Jurkat, Clone E6-1 (cell line): ENCODE measurements at regions not wholly inside any gene's neighbourhood (a gene's known extent, or its start where the extent isn't known, plus 50 kb on each side); places are given as distances from the start of the nearest gene placed in this dataset.

Experiments
- DNase-seq: peaks from one replicate; pipeline ENCODE4 v3.0.0-alpha.2; 2011; ENCODE audit warnings: low read depth, low spot score
- H3K4me3 ChIP-seq: 2 replicates; pipeline ENCODE4 v1.5.1; 2011; ENCODE audit warnings: mild to moderate bottlenecking, low read length, control low read depth, moderate library complexity

DNA sequence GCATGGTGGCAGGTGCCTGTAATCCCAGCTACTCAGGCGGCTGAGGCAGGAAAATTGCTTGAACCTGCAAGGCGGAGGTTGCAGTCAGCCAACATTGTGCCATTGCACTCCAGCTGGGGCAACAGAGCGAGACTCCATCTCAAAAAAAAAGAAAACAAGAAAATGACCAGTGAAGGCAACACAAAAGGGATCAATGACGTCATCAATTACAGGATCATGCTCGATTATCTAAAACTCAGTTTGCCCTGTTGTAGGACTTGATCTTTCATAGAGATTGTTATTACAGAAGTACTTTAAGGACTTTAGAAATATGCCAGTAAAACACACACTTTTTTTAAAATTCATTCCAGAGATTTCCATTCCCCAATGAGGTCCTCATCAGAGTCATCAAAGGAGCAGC is 147.8 kb downstream of the ETS2 start:
- no peak for DNase-seq
- no peak overlapping the region for H3K4me3 ChIP-seq

DNA sequence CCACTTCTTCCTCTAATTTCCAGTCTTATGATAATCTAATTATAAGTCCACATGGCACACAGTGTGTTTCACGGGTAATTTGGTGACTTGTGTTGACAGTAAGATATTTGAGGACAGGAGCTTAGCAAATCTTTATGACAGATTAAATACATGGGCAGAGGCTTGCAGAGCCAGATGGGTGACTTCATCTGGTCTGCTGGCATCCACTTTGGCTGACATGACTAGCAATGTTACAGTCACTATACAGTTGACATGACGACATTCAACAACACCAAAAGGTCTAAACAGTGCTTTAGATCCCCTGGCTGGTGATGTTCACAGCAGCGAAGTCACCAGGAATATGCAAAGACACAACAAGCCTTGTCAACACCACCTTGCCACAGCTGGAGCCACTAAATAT is 147.2 kb downstream of the ETS2 start:
- DNase-seq: no peak
- no peak overlapping the region for H3K4me3 ChIP-seq

DNA sequence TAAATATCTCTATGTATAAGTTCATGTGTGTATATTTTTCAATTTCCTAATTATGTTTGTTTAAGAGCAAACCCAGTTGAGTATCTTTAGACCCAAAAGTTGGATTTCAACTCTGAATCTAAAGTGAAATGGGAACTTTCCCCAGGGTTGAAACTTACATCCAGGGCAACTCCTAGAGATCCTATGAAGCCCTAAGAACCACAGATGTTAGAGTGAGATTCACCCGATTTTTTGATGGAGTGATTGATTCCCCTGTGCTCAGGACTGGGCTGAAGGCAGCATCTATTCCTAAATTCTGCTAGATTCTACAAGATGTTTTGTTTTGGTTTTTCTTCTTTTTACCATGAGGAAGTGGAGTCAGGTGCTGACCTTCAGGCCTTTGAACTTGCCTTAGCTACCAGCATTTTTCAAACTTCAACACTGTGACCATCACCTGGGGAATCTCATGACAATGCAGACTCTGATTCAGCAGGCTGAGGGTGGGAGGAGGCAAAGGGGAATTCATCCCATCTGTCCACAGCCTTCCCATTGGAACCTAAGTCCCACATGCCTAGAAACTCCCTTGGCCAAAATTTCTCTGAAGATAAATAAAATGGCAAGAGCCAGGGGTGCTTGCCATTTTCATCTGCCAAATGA is 145.5 kb downstream of the ETS2 start:
- no peak for DNase-seq

GRCh38 chr21:38950435-38951094 is 144.8 kb downstream of the ETS2 start:
- DNase-seq: no peak
- H3K4me3 ChIP-seq: no peak overlapping the region

More for the DNA sequence above, 145.5 kb downstream of the ETS2 start:
- H3K4me3 ChIP-seq: no peak overlapping the region

GRCh38 chr21:38949070-38949380 is 143.3 kb downstream of the ETS2 start:
- no peak for DNase-seq
- H3K4me3 ChIP-seq: no peak overlapping the region

GRCh38 chr21:38948377-38949069 is 142.8 kb downstream of the ETS2 start:
- DNase-seq: no peak

GRCh38 chr21:38945545-38946245 is 140.0 kb downstream of the ETS2 start:
- DNase-seq: no peak
- H3K4me3 ChIP-seq: no peak overlapping the region

More at GRCh38 chr21:38948377-38949069, 142.8 kb downstream of the ETS2 start:
- no peak overlapping the region for H3K4me3 ChIP-seq

DNA sequence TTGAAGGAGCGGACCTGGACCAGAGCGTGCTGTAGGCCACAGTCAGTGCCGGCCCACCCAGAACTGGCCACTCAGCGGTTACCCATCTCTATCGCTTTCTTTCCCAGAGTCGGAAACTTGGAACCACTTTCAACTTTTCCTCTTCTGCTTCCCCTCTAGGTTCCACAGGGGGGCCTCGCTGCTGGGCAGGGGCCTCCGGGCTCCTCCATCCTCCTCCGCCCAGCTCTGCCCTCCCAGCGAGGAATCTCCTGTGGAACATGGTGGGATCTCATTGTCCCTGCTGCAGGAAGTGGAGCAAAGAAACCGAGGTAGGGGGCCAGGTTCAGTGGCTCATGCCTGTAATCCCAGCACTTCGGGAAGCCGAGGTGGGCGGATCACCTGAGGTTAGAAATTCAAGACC is 139.2 kb downstream of the ETS2 start:
- H3K4me3 ChIP-seq: no peak overlapping the region
- no peak for DNase-seq

DNA sequence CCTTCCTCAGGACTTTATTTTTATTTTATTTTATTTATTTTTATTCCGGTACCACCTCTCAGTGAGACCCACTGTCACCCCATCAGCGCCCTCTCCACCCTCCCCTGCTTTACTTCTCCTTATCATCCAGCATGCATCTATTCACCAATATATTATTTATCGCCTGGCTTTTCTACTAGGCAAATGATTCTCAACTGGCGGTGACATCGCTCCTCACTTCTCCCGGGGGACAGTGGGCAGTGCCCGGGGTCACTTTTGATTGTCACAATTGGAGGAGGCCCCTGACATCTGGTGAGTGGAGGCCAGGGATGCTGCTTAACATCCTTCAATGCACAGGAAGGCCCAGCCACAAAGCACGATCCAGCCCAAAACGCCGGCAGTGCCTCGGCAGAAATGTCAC is 138.7 kb downstream of the ETS2 start:
- H3K4me3 ChIP-seq: no peak overlapping the region
- DNase-seq: no peak

- no peak overlapping the region for H3K4me3 ChIP-seq
- DNase-seq: no peak
These were observed 137.1 kb downstream of the ETS2 start for GRCh38 chr21:38942748-38943211.

- no peak for DNase-seq
- H3K4me3 ChIP-seq: no peak overlapping the region
These were observed 133.0 kb downstream of the ETS2 start for GRCh38 chr21:38938769-38939168.

DNA sequence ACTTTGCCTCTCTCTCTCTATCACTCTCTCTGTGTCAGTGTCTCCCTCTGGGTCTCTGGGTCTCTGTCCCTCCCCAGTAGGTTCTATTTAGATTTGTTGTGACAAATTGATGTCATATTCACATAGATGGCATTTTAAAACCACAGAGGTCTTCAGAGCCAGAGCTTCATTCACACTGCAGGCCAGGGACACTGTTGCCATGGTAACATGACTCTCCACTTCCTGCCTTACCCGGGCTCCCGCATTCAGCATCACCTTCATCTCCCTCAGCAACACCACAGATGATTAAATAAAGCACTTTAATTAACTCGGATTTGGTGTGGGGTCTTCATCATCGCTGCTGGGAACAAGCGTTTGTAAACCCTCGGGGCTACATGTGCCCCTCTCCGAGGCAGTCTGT is 132.6 kb downstream of the ETS2 start:
- peak; percentile 89 for DNase-seq
- H3K4me3 ChIP-seq: peak overlapping the region; percentile 17; the same call in 1 of the 2 replicates

- peak overlapping the region; percentile 17; the same call in 1 of the 2 replicates for H3K4me3 ChIP-seq
- no peak for DNase-seq
These were observed 132.1 kb downstream of the ETS2 start for GRCh38 chr21:38937844-38938243.

- no peak for DNase-seq
These were observed 131.6 kb downstream of the ETS2 start for GRCh38 chr21:38937286-38937790.

GRCh38 chr21:38936240-38936639 is 130.5 kb downstream of the ETS2 start:
- DNase-seq: no peak
- H3K4me3 ChIP-seq: no peak overlapping the region

More at GRCh38 chr21:38937286-38937790, 131.6 kb downstream of the ETS2 start:
- H3K4me3 ChIP-seq: no peak overlapping the region

- DNase-seq: no peak
- no peak overlapping the region for H3K4me3 ChIP-seq
These were observed 128.0 kb downstream of the ETS2 start for GRCh38 chr21:38933731-38934130.

- no peak overlapping the region for H3K4me3 ChIP-seq
- DNase-seq: no peak
These were observed 125.6 kb downstream of the ETS2 start for GRCh38 chr21:38931291-38931690.

DNA sequence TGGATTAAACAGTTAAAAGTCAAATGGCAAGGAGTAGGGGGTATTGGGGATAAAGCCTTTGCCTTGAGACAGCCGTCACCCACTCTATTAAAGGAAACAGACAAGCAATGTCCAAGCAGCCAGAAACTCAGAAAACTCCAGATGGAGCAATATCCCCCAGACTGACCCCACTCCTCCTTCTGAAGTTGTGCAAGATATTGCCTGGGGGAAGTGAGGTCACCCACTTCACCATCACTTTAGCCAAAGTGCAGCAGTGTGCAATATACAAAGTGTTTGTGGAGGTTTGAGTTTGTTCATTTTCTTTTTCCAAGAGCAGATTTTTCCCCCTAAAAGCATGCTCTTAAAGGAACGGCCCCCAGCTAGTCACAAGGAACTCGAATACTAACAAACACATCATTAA is 125.1 kb downstream of the ETS2 start:
- H3K4me3 ChIP-seq: no peak overlapping the region
- no peak for DNase-seq

- DNase-seq: no peak
- H3K4me3 ChIP-seq: no peak overlapping the region
These were observed 124.3 kb downstream of the ETS2 start for GRCh38 chr21:38930066-38930465.

- no peak for DNase-seq
- H3K4me3 ChIP-seq: no peak overlapping the region
These were observed 123.9 kb downstream of the ETS2 start for GRCh38 chr21:38929652-38930051.
